Stimulated activated CD4-positive, alpha-beta T cell treated with anti-CD3 and anti-CD28 coated beads, Interleukin-1b, Interleukin-23, amount 100 ng/mL, for 4 hours (primary cell): ENCODE measurements at regions not wholly inside any gene's neighbourhood (a gene's known extent, or its start where the extent isn't known, plus 50 kb on each side); places are given as distances from the start of the nearest gene placed in this dataset.
"Not testable (repeated sequence)": the region's sequence is repeated elsewhere in the genome, so short reads cannot be mapped to it uniquely, and the experiment has no call there.

Source experiments
- DNase-seq, 2 donors: peaks; one replicate each; pipeline ENCODE4 v3.0.0-alpha.2; 2020; ENCODE audit warnings: low read depth in 2 of 2

DNA sequence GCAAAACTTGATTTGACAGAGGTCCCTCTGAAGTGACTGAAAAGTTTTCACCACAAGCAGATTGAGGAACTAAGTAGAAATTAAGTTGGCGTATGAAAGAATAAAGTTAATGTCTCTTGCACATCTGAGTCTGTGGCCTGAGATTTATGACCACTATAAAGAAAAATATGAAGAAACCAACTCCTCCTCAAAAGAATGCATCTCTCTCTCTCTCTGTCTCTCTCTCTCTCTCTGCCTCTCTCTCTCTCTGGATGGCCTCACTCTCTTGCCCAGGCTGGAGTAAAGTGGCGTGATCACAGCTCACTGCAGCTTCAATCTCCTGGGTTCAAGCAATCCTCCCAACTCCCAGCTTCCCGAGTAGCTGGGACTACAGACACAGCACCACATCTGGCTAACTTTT, 55.2 kb downstream of the RPL22L1 start:
- DNase-seq, result no peak

DNA sequence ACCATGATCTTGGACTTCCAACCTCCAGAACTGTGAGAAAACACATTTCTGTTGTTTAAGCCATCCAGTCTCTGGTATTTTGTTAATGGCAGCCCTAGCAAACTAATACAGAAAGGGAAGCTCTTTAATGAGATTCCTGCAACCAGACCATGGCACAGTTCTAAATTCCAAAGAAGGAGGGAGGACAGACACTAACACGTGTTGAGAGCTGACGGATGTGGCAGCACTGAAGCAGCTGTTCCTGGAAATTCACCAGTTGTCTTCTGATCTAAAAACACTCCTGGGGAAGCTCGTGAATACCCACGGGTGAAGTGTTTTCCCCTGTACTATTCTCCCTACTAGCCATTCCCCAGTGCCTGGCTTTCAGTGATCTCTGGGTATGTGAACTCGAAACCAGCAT, 56.7 kb downstream of the RPL22L1 start:
- DNase-seq, result no peak

DNA sequence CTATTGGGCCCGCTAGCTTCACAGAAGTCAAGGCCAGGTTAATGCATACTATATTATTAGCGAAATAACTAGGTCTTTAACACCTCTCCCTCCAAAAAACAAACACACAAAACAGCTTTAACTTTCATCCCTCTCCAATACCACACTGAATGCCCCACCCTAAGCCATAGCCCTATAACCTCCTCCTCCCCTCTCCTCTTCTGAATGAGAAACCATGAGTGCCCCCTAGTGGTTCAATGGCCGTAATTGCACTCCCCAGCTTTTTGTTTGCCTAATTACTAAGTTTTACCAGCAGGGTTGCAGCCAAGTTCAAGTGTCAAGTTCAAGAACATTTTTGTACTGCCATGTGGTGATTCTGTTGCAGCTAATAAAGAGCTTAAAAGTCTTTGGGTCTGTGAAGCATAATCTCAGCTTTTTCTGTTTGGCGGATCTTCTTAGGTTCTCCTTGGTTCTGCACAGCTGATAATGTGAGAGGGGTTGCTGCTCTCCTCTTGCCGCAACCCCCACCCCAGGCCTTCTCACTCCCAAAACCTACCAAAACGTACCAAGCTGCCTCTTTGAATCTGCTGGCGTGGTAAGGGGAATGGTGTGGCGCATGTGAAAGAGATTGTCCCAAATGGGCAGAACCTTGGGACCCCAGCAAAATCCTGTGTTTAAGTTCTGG, 57.9 kb downstream of the RPL22L1 start:
- peak; percentile 23 to 60 for DNase-seq

DNA sequence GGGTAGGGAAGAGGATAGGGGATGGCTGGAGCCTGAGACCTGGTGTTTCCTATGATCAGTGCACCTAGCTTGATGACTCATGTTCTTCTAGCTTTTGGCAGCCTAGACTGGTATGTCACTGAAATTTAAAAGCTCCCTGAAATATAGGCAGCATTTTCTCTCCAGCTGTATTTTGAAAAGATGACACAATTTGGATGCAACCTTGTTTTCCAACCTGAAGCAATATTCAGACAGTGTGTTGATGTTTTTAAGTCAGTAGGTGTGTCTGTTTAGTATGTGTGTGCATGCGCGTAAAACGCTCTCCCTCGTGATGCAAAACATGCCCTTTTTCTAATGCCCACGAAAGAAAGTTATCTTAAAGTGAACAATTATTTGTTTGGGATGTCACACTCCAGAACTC, 58.5 kb downstream of the RPL22L1 start:
- no peak for DNase-seq

DNA sequence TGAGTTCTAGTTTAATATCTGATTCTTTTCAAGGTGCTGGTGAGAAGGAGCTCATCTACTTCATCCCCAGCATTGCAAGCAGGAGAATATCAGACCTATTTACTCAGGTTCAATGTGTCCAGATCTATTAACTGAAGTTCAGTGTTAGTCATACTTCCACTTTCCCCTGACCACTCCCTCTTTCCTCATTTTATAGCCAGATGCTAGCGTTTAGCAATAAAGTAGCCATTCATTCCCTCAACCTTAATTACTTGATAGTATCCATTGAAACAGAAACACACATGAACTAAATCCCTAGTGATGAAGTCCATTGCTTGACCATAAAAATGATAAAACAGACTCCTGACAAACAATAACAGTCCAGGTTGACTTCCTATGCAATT, 60.0 kb downstream of the RPL22L1 start:
- no peak for DNase-seq

DNA sequence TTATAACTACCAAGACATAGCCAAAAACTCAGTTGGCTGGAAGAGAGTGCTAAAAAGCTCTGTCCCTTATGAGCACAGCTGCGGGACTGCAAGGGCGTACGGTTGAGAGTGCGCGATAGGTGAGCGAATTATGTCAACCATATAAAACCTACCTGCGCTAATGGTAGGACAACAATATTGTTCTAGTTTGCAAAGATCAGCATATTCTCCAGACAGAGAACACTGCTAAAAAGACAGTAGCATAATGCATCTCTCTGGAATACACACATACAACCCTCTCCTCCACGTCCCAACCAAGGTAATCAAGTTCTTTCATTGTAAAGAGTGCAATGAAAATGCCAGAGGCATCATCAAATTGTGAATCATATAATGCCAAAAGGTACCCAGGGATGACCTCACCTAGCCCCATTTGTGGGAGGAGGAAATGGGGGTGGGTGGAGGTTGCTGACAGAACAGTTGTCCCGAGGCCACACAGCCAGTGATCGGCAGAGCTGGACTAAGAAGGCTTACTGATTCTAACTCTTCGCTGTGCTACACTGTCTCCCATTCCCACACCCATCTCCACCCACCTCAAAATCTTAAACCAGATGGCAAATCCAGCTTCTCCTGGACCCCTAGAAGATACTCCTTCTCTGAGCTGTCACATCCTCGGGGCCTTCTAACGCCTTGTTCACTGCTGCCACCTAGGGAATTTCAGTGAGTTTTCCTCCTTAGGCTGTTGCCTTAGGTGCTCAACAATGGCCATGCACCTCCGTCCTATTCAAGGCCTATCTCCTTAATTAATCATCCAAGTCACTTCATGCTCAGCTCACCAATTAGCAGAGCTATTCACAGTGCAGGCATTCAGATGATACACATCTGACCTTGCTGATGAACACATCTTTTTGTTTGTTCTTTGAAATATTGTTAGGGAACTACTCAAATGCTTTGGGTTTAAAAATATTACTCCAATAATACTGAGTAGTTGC, 60.7 kb downstream of the RPL22L1 start:
- no peak for DNase-seq

DNA sequence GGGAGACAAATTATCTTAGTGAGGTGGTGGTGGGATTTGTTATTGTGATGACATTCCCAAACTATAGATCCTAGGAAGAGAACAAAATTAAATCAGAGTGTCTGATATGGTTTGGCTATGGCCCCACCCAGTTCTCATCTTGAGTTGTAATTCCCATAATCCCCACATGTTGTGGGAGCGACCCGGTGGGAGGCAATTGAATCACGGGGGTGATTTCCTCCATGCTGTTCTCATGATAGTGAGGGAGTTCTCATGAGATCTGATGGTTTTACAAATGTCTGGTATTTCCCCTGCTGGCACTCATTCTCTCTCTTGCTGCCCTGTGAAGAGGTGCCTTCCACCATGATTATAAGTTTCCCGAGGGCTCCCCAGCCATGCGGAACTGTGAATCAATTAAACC, 62.0 kb downstream of the RPL22L1 start:
- no peak for DNase-seq

DNA sequence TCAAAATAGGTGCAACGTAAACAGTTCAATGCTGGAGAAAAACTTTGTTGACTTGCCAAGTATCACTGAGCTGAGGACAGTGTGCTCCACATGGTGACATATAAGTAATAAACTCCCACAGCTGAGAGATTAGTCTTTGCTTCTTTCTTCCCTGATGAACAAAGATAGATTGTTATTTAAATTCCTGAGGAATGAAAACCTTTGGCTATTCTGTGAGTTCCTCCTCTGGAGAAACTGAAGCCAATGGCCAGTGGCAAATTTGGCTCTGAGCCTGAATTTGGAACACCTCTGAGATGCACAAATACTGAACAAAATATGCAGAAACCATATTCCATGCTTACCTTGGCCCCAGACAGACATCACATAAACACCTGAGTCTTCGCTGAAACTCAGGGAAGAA, 63.3 kb downstream of the RPL22L1 start:
- no peak for DNase-seq

DNA sequence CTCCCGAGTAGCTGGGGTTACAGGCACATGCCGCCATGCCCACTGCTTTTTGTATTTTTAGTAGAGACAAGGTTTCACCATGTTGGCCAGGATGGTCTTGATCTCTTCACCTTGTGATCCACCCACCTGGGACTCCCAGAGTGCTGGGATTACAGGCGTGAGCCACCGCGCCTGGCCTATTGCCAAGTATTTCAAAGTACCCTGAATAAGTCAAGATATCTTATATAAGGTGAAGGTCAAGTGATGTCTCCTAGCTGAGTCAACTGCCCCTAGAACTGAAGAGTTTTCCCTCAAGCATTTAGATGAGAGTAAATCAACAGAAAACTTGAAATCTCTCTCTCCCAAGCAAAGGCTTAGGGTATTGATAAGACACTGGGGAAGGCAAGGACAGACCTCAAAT, 63.9 kb downstream of the RPL22L1 start:
- no peak for DNase-seq

DNA sequence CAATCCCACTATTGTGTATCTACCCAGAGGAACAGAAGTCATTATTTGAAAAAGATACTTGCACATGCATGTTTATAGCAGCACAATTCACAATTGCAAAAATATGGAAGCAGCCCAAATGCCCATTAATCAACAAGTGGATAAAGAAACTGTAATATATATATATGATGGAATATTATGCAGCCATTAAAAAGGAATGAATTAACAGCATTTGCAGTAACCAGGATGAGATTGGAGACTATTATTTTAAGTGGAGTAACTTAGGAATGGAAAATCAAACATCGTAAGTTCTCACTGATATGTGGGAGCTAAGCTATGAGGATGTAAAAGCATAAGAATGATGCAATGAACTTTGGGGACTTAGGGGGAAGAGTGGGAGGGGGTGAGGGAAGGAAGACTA, 64.7 kb downstream of the RPL22L1 start:
- not testable (repeated sequence) for DNase-seq

DNA sequence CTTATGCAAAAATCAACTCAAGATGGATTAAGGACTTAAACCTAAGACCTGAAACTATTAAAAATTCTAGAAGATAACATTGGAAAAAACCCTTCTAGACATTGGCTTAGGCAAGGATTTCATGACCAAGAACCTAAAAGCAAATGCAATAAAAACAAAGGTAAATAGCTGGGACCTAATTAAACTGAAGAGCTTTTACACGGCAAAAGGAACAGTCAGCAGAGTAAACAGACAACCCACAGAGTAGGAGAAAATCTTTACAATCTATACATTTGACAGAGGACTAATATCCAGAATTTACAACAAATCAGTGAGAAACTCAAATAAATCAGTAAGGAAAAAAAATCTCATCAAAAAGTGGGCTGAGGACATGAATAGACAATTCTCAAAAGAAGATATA, 65.4 kb downstream of the RPL22L1 start:
- DNase-seq, result not testable (repeated sequence)

DNA sequence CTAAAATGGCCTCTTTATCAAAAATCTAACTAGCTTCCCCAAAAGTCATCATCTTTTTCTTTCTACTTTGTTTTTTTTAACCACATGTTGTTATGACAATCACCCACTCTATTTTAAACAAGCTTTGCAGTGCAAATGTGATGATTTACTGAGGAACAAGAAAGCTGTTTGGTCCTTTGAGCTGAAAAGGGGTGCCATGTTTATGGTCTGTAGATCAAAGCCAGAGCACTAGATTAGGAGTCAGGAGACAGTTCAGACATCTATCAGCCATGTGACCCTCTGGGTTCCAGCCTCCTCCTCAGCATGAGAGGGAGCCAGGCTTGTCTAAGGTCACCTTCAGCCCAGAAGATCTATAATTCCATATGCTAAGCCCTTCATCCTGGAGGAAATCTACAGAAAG, 65.9 kb downstream of the RPL22L1 start:
- no peak for DNase-seq

DNA sequence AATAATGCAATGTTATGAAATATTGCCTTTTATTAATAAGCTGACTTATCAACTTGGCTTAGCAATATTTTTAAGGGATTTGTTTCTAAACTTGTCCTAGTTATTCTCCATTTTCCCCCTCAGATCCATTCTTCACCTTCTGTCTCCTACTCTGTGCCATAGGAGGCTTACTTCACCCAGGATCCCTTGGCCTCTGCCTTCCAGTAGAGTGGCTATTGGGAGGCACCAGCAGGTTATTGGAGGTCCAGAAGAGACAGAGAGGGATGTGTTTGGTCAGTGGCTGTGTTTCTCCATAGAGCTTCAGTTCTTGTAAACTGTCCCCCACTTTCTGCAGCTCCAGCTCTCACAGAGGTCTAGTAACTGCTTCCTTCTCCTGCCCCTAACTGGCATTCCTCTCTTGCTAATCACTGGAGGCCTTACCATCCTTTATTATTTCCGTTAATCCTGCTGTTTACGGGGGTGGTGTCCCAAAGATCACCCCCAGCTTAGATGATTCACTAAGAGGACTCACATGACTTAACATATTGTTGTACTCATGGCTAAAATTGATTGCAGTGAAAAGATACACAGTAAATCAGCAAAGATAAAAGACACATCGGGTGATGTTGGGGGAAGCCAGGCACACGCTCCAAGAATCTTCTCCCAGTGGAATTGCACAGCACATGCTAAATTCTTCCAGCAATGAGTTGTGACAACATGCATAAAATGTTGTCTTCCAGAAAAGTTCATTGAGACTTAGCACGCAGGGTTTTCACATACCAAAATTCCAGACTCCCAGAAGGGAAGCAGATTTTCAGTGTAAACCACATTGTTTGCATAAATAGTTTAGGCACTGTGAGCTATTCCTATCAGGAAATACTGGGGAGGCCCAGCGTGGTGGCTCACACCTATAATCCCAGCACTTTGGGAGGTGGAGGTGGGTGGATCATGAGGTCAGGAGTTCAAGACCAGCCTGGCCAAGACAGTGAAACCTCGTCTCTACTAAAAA, 67.5 kb downstream of the RPL22L1 start:
- no peak for DNase-seq

DNA sequence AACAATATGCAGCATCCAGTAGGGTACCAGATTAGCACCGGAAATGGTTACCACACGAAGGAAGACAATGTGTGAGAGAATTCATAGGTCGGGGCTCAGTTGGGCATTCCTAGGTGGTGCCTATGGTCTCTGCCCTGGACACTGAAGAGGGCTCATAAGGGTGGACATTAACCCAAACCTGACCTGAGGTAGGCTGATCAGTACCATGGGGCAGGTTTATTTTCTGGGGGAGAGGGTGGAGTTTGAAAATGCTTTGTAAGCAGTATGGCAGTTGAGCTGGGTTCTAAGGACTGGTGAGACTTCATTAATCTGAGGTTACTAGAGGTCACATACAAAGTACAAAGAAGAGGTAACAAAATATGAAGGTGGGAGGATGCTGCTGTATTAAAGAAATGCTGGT, 68.4 kb downstream of the RPL22L1 start:
- DNase-seq, result no peak

DNA sequence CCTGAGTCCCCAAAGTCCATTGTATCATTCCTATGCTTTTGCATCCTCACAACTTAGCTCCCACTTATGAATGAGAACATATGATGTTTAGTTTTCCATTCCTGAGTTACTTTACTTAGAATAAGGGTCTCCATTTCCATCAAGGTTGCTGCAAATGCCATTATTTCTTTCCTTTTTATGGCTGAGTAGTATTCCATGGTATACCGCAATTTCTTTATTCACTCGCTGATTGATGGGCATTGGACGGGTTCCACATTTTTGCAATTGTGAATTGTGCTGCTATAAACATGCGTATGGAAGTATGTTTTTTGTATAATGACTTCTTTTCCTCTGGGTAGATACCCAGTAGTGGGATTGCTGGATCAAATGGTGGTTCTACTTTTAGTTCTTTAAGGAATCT, 69.7 kb downstream of the RPL22L1 start:
- DNase-seq, result not testable (repeated sequence)

DNA sequence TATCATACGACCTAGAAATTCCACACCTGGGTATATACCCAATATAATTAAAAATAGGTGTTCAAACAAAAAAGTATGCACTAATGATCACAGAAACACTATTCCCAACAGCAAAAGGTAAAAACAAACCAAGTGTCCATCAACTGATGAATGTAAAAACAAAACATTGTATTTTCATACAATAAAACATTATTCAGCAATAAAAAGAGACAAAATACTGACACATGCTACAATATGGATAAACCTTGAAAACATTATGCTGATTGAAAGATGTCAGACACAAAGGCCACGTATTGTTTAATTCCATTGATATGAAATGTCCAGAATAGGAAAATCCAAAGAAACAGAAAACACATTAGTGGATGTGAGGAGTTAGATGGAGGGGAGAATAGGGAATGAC, 71.0 kb downstream of the RPL22L1 start:
- no peak for DNase-seq

DNA sequence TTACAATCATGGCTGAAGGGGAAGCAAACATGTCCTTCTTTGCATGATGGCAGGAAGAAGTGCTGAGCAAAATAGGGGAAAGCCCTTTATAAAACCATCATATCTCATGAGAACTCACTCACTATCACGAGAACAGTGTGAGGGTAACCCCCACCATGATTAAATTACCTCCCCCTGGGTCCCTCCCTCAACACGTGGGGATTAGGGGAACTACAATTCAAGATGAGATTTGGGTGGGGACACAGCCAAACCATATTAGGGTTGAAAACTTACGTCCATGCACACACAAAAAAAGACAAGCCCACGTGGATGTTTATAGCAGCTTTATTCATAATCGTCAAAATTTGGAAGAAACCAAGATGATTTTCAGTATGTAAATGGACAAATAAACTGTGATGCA, 72.3 kb downstream of the RPL22L1 start:
- DNase-seq, result no peak

DNA sequence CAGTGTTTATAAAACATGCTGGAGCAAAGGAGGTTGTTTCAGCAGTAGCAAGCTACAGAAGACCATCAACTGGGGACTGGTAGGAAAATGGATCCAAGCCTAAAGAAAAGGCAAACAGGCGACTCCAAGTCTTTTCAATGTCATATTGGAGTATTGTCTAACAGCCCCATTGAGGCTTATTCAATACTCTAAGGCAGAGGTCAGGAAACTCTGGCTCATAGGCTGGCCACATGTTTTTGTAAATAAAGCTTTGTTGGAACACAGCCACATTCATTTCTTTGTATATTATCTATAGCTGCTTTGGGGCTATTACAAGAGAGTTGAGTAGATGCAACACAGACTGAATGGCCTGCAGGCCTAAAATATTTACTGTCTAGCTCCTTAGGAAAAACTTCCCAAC, 77.5 kb downstream of the RPL22L1 start:
- DNase-seq, result no peak

DNA sequence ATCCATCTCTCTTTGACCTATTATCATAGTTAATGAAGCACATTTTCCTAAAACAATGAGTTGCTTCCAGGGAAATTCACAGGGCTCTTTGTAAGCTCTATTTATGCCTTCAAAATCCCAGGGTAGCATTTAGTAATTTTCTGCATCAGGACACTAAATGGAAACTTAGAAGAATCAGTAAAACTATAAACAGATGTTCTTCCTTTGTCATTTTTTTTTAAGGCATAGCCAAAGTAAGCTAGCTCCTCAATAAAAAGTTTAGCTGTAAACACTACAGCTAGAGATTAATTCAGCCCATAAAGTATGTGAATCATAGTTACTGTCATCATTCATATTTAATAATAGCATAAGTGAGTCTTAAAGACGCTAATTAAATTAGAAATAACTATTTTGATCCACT, 79.3 kb downstream of the RPL22L1 start:
- DNase-seq, result no peak

DNA sequence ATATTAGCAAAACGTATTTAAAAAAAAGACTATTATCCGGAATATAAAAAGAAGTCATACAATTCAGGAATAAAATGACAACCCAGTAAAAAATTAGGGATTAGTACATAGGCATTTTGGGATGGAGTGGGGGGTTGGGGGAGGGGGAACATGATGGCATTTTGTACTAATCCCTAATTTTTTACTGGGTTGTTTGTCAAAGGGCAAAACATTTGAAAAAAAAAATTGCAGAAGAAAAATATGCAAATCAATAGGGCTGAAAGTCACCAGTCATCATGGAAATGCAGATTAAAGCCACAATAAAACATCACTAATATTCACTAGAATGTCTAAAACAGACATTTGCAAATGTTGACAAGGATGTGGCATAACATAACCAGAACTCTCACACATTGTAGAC, 82.5 kb downstream of the RPL22L1 start:
- DNase-seq, result no peak

DNA sequence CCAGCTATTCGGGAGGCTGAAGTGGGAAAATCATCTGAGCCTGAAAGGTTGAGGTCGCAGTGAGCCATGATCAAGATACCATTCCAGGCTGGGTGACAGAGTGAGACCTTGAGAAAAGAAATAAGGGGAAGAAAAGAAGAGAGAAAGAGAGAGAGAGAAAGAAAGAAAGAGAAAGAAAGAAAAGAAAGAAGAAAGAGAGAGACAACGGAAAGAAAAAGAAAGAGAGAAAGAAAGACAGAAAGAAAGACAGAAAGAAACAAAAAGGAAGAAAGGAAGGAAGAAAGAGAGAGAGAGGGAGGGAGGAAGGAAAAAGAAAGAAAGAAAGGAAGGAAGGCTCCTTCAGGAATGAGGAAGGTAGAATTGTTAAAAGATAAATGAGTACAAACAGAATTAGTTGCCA, 84.5 kb downstream of the RPL22L1 start:
- no peak for DNase-seq

DNA sequence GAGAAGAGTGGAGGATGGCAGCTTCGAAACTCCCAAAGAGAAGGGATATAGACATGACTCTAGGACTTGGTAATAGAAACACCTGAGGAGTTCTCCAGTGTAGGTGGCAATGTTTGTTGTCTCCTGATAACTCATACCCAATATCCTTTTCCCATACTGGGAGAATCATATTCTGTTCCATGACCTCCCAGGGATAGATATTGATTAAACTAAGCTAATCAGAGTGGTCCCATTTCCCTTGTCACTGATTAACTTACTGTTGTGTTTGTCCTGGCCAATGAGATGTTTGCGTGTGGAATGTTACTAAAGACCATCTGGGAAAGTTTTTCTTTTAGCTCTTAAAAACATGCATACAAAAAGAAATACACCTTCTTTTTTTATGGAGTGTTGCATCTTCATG, 85.6 kb downstream of the RPL22L1 start:
- no peak for DNase-seq
